IPS-NIHi11 (cell line): ENCODE measurements at regions not wholly inside any gene's neighbourhood (a gene's known extent, or its start where the extent isn't known, plus 50 kb on each side); places are given as distances from the start of the nearest gene placed in this dataset.
"Not testable (repeated sequence)": the region's sequence is repeated elsewhere in the genome, so short reads cannot be mapped to it uniquely, and the experiment has no call there.

Experiments
- DNase-seq: peaks from one replicate; pipeline ENCODE4 v3.0.0; 2012; ENCODE audit warnings: mixed read lengths, low spot score

GRCh38 chr5:152456815-152457443 lies 51.9 kb upstream of the NMUR2 start:
- no peak for DNase-seq

GRCh38 chr5:152462021-152462721 lies 57.1 kb upstream of the NMUR2 start:
- DNase-seq, result no peak

DNA sequence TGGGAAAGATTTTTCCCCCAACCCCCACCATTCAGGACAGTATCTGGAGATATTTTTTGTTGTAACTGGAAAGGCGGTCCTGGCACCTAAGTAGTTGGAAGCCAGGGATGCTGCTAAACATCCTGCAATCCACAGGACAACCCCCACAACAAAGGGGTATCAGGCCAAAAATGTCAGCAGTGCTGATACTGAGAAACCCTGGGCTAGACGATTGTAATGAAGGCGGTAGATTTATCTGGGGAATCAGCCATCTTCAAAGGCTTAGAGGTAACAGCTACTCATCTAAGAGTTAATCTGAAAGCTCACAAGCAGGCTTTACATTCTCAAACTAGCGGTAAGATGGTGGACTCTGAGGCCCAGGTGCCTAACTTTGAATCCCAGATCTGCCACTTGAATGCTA lies 59.0 kb upstream of the NMUR2 start:
- no peak for DNase-seq

GRCh38 chr5:152465140-152465539 lies 60.1 kb upstream of the NMUR2 start:
- no peak for DNase-seq

DNA sequence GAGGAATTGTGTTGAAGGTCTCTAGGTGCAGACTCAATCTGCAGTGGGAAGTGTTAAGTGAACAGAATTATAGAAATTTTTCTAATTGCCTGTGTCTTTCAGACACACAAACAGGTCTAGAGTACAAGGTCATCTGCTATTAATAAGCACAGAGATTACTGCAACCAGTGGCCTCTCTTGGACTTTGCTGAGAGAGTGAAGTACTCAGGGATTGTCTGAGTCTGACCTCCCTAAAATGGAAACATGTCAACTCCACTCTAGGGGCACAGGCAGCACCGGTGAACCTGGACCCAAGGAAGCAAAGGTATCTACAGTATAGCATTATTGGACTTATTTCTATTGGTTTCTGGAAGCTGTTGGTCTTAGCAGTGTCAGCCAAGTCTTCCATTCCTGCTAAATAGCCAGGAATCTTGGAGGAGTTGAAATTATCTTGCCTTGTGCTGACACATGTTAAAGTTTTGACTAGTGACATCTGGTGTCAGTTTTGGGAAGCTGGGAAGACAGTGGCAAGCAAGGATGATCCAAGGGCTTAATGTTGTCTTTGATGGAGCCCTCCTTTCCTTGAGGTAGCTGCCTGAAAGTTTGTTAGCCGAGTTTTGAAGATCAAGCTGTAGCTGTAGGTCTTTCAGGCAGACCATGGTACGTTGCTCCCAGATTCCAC lies 61.1 kb upstream of the NMUR2 start:
- no peak for DNase-seq

DNA sequence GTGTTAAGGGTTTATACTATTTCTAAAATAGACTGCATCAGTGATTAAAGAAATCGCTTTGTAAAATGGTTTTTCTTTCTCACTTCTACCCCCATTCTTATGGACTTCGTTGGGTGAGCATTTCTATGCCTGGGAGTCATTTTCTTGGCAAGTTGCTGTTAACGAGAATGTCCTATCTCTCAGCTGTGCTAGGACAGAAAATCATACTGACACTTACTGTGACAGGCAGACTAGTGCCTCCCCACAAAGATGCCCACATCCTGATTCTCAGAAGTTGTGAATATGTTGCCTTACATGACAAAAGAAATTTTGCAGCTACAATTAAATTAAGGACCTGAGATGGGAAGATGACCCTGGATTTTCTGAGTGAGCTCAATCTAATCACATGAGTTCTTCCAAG lies 65.1 kb upstream of the NMUR2 start:
- no peak for DNase-seq

DNA sequence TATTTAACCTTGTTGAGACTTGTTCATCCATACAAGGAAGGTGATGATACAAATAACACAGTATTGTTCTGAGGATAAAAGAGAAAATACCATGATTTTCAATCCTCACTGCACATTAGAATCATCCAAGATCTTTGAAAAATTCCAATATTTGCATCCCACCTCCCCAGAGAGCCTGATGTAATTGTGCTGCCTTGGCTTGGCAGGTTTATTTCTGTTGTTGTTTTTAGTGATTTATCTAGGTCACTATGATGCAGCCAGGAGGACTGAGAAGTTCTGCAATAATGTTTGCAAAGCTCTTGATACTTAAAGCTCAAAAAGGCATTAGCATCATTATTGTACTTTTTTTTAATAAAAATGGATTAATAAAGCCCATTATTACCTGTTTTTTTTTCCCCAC lies 67.0 kb upstream of the NMUR2 start:
- DNase-seq, result no peak

DNA sequence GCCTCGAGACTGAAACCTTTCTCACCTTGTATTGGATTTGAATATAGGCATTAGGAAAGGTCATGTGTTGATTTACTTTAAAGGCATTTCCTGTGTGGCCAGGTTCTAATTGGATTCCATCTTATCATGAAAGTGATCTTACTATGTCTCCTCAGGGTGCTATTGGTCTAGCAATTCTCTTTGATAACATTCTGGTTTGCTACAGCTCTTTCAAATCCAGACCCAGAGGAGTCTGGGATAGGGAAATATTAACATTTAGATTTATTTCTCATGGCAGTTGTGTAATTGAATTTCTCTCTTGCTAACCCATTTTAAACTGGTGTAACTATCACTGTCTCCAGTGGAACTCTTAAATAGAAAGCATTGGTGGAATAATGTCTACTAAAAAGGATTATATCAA lies 69.9 kb upstream of the NMUR2 start:
- DNase-seq, result no peak

GRCh38 chr5:152477536-152477935 lies 72.5 kb upstream of the NMUR2 start:
- no peak for DNase-seq

DNA sequence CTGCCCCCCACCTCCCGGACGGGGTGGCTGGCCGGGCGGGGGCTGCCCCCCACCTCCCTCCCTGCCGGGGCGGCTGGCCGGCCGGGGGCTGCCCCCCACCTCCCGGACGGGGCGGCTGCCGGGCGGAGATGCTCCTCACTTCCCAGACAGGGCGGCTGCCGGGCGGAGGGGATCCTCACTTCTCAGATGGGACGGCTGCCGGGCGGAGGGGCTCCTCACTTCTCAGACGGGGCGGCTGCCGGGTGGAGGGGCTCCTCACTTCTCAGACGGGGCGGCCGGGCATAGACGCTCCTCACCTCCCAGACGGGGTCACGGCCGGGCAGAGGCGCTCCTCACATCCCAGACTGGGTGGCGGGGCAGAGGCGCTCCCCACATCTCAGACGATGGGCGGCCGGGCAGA lies 74.8 kb upstream of the NMUR2 start:
- DNase-seq, result not testable (repeated sequence)

- DNase-seq, result not testable (repeated sequence)
Measured at GRCh38 chr5:152480677-152481076, 75.6 kb upstream of the NMUR2 start.

DNA sequence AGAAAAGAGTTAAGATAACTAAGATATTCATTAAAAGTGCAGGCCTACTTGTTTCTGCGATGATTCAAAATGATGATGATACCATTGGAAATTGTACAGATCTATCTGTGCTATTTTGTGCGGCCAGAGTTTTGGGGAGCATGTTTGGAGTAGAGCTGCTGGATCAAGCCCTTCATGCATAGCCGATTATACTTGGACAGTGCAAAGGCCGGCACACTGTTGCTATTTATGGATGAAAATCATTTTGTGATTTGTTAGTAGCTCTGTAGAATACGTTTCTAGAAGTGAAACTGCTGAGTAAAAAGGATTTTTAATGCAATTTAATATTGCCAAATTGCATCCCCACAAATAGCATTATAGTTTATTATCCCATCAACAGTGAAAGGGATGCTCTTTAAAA lies 82.1 kb upstream of the NMUR2 start:
- DNase-seq, result no peak

DNA sequence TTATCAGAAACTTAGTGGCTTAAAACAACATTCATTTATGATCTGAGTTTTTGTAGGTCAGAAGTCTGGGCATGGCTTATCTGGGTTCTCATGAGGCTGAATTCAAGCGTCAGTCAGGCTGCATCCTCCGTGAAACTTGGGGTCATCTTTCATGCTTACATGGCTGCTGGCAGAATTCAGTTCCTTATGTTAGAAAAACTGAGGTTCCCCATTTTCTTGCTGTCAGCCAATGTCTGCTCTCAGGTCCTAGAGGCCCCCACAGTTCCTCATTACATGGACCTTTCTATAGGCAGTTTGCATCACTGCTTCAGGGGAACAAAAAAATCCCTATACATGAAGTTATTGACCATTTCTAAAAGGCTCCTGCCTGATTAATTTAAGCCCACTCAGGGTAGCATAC lies 83.8 kb upstream of the NMUR2 start:
- DNase-seq, result no peak

DNA sequence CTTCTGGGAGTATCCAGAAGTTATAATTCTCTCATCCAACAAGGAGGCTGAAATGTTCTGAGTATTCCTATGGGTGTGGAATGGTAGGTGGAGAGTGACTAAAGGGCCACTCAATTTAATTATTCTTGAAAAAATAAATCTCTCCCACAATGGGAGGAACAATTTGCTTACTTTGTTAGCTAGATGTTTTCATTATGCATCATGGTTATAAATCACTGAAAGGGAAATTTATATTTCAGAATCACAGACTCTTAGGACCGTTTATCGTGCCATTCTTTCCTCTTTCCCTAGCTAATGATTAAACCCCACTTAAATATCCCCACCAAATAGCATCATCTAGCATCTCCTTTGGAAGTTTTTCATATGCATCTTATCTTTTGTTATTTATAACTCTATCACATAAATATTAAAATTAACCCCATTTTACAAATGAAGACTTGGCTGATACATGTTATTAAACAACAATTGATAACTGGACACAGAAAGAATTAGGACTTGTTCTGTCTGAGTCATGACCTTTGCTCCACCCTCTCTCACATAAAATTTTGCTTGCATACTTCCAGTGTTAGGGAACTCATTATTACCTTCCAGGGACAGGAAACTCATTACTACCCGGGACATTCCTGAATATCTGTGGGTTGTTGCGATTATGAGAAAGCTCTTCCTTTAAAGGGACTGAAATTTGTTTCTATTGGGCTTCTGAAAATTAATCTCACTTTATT lies 94.9 kb upstream of the NMUR2 start:
- DNase-seq, result no peak

DNA sequence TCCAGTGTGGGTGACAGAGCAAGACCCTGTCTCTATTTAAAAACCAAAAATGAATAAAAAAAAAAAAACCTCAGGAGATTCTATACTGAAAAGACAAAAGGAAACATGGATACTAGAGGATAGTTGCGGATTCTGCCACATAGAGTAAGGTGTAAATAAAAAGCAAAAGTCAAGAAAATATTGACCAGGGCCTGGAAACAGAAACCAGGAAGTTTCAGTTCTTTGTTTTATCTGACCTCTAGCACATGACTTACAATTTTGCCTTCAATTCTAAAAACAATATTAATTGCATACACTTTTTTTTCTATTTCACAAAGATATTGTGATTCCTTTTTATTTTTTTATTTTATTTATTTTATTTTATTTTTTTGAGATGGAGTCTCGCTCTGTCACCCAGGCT lies 96.2 kb upstream of the NMUR2 start:
- no peak for DNase-seq

- no peak for DNase-seq
Measured at GRCh38 chr5:152503206-152503605, 98.1 kb upstream of the NMUR2 start.

GRCh38 chr5:152505442-152506042 lies 100.5 kb upstream of the NMUR2 start:
- peak; percentile 52 for DNase-seq

DNA sequence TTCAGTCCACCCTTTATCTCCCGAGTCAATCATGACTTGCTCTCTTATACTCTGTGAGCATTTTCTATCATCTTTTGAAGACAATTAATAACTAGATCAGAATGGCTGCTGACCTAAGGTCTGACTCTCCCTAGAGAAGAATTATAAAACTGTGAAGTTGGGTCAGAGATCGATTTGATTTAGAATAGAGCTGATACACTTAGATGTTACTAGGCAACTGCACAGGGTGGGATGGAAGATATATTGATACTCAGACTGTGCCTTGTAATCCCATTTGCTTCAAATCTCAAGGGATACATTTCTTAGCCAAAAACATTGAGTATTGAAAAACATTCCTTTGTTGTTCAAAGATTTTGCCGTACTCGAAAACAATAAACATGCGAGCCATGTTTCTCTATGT lies 106.0 kb upstream of the NMUR2 start:
- DNase-seq, result no peak

- DNase-seq, result peak; percentile 56
Measured at GRCh38 chr5:152511531-152512132, 106.6 kb upstream of the NMUR2 start.

GRCh38 chr5:152514827-152515397 lies 109.8 kb upstream of the NMUR2 start:
- peak; percentile 39 for DNase-seq

- no peak for DNase-seq
Measured at GRCh38 chr5:152523964-152524363, 118.9 kb upstream of the NMUR2 start.
